T-helper 1 cell treated with Interleukin-12 subunit alpha and Interleukin-12 subunit beta and Interleukin-4 antibody, amounts not matched to agents 30 μg/mL and 1 μg/mL, for 36 hours (primary cell): ENCODE measurements at regions not wholly inside any gene's neighbourhood (a gene's known extent, or its start where the extent isn't known, plus 50 kb on each side); places are given as distances from the start of the nearest gene placed in this dataset.

ENCODE experiments used
- H3K27ac Mint-ChIP-seq: one replicate; pipeline ENCODE4 v1.8.0; 2021; ENCODE audit warnings: mild to moderate bottlenecking, mixed read lengths
- H3K27me3 Mint-ChIP-seq: one replicate; pipeline ENCODE4 v1.8.0; 2021; ENCODE audit warnings: low read depth, mixed read lengths
- H3K36me3 Mint-ChIP-seq: one replicate; pipeline ENCODE4 v1.8.0; 2021; ENCODE audit warnings: low read depth, mixed read lengths
- H3K4me1 Mint-ChIP-seq: one replicate; pipeline ENCODE4 v1.8.0; 2021; ENCODE audit warnings: low read depth, mixed read lengths
- H3K4me3 Mint-ChIP-seq: one replicate; pipeline ENCODE4 v1.8.0; 2021; ENCODE audit warnings: mild to moderate bottlenecking, moderate library complexity, mixed read lengths
- H3K9me3 Mint-ChIP-seq: one replicate; pipeline ENCODE4 v1.8.0; 2021; ENCODE audit warnings: mixed read lengths

- no peak overlapping the region for H3K27ac Mint-ChIP-seq
- H3K36me3 Mint-ChIP-seq: no peaks in the 10 kb centered on the region
- peaks cover 3% of the 10 kb centered on the region for H3K9me3 Mint-ChIP-seq
- no peaks in the 10 kb centered on the region for H3K27me3 Mint-ChIP-seq
- H3K4me1 Mint-ChIP-seq: no peaks in the 10 kb centered on the region
- no peak overlapping the region for H3K4me3 Mint-ChIP-seq
Measured at GRCh38 chr11:37026741-37027140, 428.7 kb upstream of the RAG2 start.

- H3K4me1 Mint-ChIP-seq: no peaks in the 10 kb centered on the region
- no peaks in the 10 kb centered on the region for H3K27me3 Mint-ChIP-seq
- no peak overlapping the region for H3K4me3 Mint-ChIP-seq
- no peak overlapping the region for H3K27ac Mint-ChIP-seq
- no peaks in the 10 kb centered on the region for H3K36me3 Mint-ChIP-seq
- H3K9me3 Mint-ChIP-seq: peaks cover 3% of the 10 kb centered on the region
Measured at GRCh38 chr11:37026326-37026725, 428.3 kb upstream of the RAG2 start.

GRCh38 chr11:37006563-37006962, 408.5 kb upstream of the RAG2 start:
- Mint-ChIP-seq H3K27me3 (no peaks in the 10 kb centered on the region), H3K36me3 (no peaks in the 10 kb centered on the region), H3K9me3 (no peaks in the 10 kb centered on the region), H3K4me1 (no peaks in the 10 kb centered on the region), H3K4me3 (no peak overlapping the region), H3K27ac (no peak overlapping the region)

- Mint-ChIP-seq H3K27ac (no peak overlapping the region), H3K27me3 (no peaks in the 10 kb centered on the region), H3K9me3 (no peaks in the 10 kb centered on the region), H3K36me3 (no peaks in the 10 kb centered on the region), H3K4me1 (no peaks in the 10 kb centered on the region), H3K4me3 (no peak overlapping the region)
Measured at GRCh38 chr11:37002831-37003230, 404.8 kb upstream of the RAG2 start.

GRCh38 chr11:36997656-36998055, 399.6 kb upstream of the RAG2 start:
- Mint-ChIP-seq H3K36me3 (no peaks in the 10 kb centered on the region), H3K4me3 (no peak overlapping the region), H3K9me3 (no peaks in the 10 kb centered on the region), H3K27me3 (no peaks in the 10 kb centered on the region), H3K27ac (no peak overlapping the region), H3K4me1 (no peaks in the 10 kb centered on the region)

GRCh38 chr11:36996795-36997194, 398.8 kb upstream of the RAG2 start:
- H3K27me3 Mint-ChIP-seq: no peaks in the 10 kb centered on the region
- no peaks in the 10 kb centered on the region for H3K4me1 Mint-ChIP-seq
- no peaks in the 10 kb centered on the region for H3K36me3 Mint-ChIP-seq
- H3K9me3 Mint-ChIP-seq: no peaks in the 10 kb centered on the region
- no peak overlapping the region for H3K4me3 Mint-ChIP-seq
- no peak overlapping the region for H3K27ac Mint-ChIP-seq

GRCh38 chr11:36994208-36994607, 396.2 kb upstream of the RAG2 start:
- Mint-ChIP-seq H3K4me3 (no peak overlapping the region), H3K27ac (no peak overlapping the region), H3K4me1 (no peaks in the 10 kb centered on the region), H3K27me3 (no peaks in the 10 kb centered on the region), H3K36me3 (no peaks in the 10 kb centered on the region), H3K9me3 (no peaks in the 10 kb centered on the region)

- Mint-ChIP-seq H3K36me3 (no peaks in the 10 kb centered on the region), H3K9me3 (peaks cover 4% of the 10 kb centered on the region), H3K4me1 (no peaks in the 10 kb centered on the region), H3K27me3 (no peaks in the 10 kb centered on the region), H3K27ac (no peak overlapping the region), H3K4me3 (no peak overlapping the region)
Measured at GRCh38 chr11:36988556-36988955, 390.5 kb upstream of the RAG2 start.

- Mint-ChIP-seq H3K27ac (no peak overlapping the region), H3K27me3 (no peaks in the 10 kb centered on the region), H3K9me3 (peaks cover 5% of the 10 kb centered on the region), H3K36me3 (no peaks in the 10 kb centered on the region), H3K4me1 (no peaks in the 10 kb centered on the region), H3K4me3 (no peak overlapping the region)
Measured at GRCh38 chr11:36985562-36985961, 387.5 kb upstream of the RAG2 start.

- Mint-ChIP-seq H3K36me3 (no peaks in the 10 kb centered on the region), H3K27ac (no peak overlapping the region), H3K4me3 (no peak overlapping the region), H3K4me1 (no peaks in the 10 kb centered on the region), H3K9me3 (peaks cover 8% of the 10 kb centered on the region), H3K27me3 (no peaks in the 10 kb centered on the region)
Measured at GRCh38 chr11:36976741-36977140, 378.7 kb upstream of the RAG2 start.

GRCh38 chr11:36974771-36975170, 376.7 kb upstream of the RAG2 start:
- Mint-ChIP-seq H3K4me3 (no peak overlapping the region), H3K36me3 (no peaks in the 10 kb centered on the region), H3K4me1 (no peaks in the 10 kb centered on the region), H3K27ac (no peak overlapping the region), H3K9me3 (no peaks in the 10 kb centered on the region), H3K27me3 (no peaks in the 10 kb centered on the region)

GRCh38 chr11:36953976-36954375, 355.9 kb upstream of the RAG2 start:
- Mint-ChIP-seq H3K9me3 (no peaks in the 10 kb centered on the region), H3K27ac (no peak overlapping the region), H3K36me3 (no peaks in the 10 kb centered on the region), H3K4me1 (no peaks in the 10 kb centered on the region), H3K4me3 (no peak overlapping the region), H3K27me3 (no peaks in the 10 kb centered on the region)

GRCh38 chr11:36948460-36949127, 350.6 kb upstream of the RAG2 start:
- H3K27me3 Mint-ChIP-seq: no peaks in the 10 kb centered on the region
- H3K4me1 Mint-ChIP-seq: no peaks in the 10 kb centered on the region
- no peaks in the 10 kb centered on the region for H3K36me3 Mint-ChIP-seq
- no peaks in the 10 kb centered on the region for H3K9me3 Mint-ChIP-seq
- no peak overlapping the region for H3K4me3 Mint-ChIP-seq
- no peak overlapping the region for H3K27ac Mint-ChIP-seq

GRCh38 chr11:36945384-36945783, 347.3 kb upstream of the RAG2 start:
- H3K27me3 Mint-ChIP-seq: no peaks in the 10 kb centered on the region
- H3K4me1 Mint-ChIP-seq: no peaks in the 10 kb centered on the region
- no peak overlapping the region for H3K4me3 Mint-ChIP-seq
- H3K9me3 Mint-ChIP-seq: no peaks in the 10 kb centered on the region
- no peak overlapping the region for H3K27ac Mint-ChIP-seq
- no peaks in the 10 kb centered on the region for H3K36me3 Mint-ChIP-seq

GRCh38 chr11:36933481-36933880, 335.4 kb upstream of the RAG2 start:
- Mint-ChIP-seq H3K36me3 (no peaks in the 10 kb centered on the region), H3K4me1 (no peaks in the 10 kb centered on the region), H3K9me3 (no peaks in the 10 kb centered on the region), H3K4me3 (no peak overlapping the region), H3K27me3 (no peaks in the 10 kb centered on the region), H3K27ac (no peak overlapping the region)

- no peaks in the 10 kb centered on the region for H3K9me3 Mint-ChIP-seq
- no peak overlapping the region for H3K4me3 Mint-ChIP-seq
- no peaks in the 10 kb centered on the region for H3K36me3 Mint-ChIP-seq
- no peak overlapping the region for H3K27ac Mint-ChIP-seq
- no peaks in the 10 kb centered on the region for H3K4me1 Mint-ChIP-seq
- no peaks in the 10 kb centered on the region for H3K27me3 Mint-ChIP-seq
Measured at GRCh38 chr11:36931139-36931538, 333.1 kb upstream of the RAG2 start.
